ENCODE measurements at regions not wholly inside any gene's neighbourhood (a gene's known extent, or its start where the extent isn't known, plus 50 kb on each side); places are given as distances from the start of the nearest gene placed in this dataset.

DNA sequence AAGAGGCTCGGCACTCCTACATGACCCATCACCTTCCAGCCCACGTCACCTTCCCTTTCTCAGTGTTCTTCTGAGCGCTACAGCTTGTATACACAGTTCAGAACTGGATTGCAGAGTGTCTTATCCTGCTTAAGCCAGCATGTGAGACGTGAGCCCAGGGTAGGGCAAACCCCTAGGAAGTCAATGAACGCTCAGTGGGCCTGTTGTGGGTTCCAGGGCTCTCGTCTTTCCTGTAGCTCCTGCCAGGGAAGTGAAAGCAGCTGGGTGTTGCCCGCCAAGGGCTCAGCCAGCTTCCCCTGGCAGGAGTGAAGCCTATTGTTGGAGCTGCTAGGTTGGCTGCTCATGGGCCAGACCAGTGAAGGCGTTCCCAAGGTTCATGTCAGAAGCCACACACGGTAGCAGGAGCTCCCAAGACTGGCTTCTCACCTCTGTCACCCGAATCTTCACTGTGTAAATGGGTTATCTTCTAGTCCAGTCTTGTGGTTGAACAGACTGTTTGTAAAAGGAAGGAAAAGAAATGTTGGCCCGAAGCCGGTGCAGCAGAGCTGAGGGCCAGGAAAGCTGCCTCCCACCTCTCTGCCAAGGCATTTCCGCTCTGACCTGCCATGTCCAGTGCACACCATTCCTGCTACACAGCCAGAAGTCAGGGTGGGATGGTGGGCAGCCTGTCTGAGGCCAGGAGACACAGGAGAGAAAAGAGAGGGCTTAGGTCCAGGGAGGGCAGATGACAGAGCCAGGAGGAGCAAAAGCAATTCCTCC is 69.6 kb upstream of the RMDN2 start:
- no peak for DNase-seq (ENCODE audit: insufficient read length, low spot score)
- no peak for FAIRE-seq
- TF ChIP-seq POLR2A (IDR thresholded peaks at IDR 0.05; ENCODE audit: low read depth, low read length): no peak

DNA sequence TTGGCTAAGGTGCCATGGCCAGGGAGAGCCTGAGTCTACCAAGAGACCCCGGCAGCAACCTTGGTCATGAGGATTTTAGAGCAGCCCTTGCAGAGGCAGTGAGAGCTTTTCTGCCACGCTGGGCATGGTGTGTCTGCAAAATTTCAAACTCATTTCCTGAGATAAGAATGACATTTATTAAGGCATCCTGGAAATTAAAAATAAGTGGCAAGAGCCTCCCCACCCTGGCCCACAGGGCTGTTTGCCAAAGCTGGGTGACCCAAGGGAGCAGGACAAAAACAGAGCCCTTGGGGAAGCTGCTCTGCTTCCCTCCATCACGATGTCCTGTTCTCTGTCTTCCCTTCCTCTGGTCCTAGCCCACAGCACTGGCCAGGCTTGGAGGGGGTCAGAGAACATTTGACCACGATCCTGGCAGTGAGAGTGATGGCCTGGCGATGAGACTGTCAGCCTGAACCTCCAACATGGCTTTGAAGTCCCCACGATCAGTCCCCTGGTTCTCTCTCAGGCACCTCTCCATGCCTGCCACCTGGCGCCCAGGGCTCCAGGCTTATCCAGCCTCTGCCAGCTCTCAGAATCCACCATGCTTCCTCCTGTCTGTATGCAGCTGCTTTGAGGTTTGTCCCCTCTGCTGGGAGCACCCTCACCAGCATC is 68.9 kb upstream of the RMDN2 start:
- no peak for DNase-seq (ENCODE audit: insufficient read length, low spot score)
- no peak for TF ChIP-seq POLR2A (IDR thresholded peaks at IDR 0.05; ENCODE audit: low read depth, low read length)
- no peak for FAIRE-seq

- FAIRE-seq (no peak), DNase-seq (ENCODE audit: insufficient read length, low spot score) (no peak)
- no peak for TF ChIP-seq POLR2A (IDR thresholded peaks at IDR 0.05; ENCODE audit: low read depth, low read length)
These were observed 67.3 kb upstream of the RMDN2 start for GRCh38 chr2:37857575-37858399.

DNA sequence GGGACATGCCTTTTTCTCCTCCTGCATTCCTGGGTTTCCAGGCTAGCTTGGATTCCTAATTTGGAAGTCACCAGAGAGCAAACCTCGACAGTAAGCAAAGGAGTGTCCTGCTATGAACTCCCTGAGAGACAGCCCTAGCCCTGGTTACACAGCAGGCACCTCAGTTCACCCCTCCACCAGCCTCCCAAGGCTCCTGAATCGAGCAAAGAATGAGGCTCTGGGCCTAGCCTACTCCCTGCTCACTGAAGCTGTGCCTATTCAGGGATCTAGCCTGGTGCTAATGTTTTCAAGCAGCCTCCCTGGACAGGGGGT is 66.7 kb upstream of the RMDN2 start:
- no peak for TF ChIP-seq POLR2A (IDR thresholded peaks at IDR 0.05; ENCODE audit: low read depth, low read length)
- FAIRE-seq (no peak), DNase-seq (ENCODE audit: insufficient read length, low spot score) (peak; percentile 10)

DNA sequence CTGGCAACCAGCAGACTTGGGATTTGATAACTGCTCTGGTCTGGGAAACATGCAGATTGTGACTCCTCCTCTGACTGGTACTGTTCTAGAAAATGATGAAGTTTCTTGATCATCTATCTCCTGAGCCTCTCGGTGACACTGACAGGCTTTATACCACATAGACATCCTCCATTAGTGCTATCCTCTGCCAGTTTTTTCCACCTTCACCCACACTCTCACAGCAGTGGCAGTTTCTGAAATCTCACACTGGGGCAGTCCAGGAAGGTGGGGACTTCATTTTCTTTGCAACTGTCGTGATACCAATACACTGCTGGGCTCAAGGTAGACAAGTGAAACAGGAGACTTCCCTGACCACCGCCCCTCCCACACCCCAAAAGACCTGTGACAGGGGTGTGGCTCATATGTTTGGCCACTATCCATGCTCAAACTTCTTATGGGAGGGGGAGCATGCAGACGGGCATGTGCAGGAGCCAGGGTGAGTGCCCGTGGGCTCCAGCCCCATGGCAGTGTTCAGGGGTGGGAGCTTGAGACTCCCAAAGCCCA is 66.3 kb upstream of the RMDN2 start:
- DNase-seq (ENCODE audit: insufficient read length, low spot score) (no peak), FAIRE-seq (no peak)
- no peak for TF ChIP-seq POLR2A (IDR thresholded peaks at IDR 0.05; ENCODE audit: low read depth, low read length)

- TF ChIP-seq POLR2A (IDR thresholded peaks at IDR 0.05; ENCODE audit: low read depth, low read length): no peak
- FAIRE-seq (no peak), DNase-seq (ENCODE audit: insufficient read length, low spot score) (no peak)
These were observed 62.5 kb upstream of the RMDN2 start for GRCh38 chr2:37862620-37863019.

DNA sequence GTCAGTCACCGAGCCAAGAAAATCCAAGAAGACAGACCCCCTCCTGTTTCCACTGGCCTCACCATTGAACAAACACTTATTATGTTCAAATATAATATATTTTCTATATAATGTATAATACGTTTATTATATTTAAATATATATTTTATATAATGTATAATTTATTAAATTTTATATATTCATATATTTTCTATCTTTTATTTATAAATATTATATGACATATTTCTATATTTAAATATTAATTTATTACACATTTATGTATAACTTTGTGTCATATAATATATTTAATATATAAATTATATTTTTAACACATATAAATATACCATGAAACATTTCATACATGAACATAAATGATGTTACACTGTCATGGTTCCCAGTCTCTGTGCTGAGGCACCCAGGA is 60.9 kb upstream of the RMDN2 start:
- no peak for TF ChIP-seq POLR2A (IDR thresholded peaks at IDR 0.05; ENCODE audit: low read depth, low read length)
- FAIRE-seq: no peak
- DNase-seq (ENCODE audit: insufficient read length, low spot score): no peak

DNA sequence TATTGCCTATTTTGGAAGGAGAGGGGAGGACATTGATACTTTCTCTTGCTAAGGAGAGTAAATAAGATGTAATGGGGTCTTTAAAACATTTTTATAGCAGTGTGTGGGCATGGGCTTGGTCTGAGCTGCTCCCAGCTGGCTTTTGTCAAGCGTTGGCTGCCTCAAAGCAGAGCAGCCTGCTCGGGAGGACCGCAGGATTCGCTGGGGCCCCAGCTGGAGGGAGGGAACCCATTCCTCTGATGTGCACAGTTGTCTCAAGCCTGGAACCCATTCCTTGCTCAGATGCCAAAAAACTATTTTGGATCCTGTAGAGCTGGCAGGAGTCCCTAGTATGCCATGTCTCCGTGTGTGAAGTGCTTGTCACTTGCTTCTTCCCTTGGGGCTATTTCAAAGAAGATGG is 59.4 kb upstream of the RMDN2 start:
- no peak for FAIRE-seq
- TF ChIP-seq POLR2A (IDR thresholded peaks at IDR 0.05; ENCODE audit: low read depth, low read length): no peak
- DNase-seq (ENCODE audit: insufficient read length, low spot score): no peak

- DNase-seq (ENCODE audit: insufficient read length, low spot score) (no peak), FAIRE-seq (no peak)
- no peak for TF ChIP-seq POLR2A (IDR thresholded peaks at IDR 0.05; ENCODE audit: low read depth, low read length)
These were observed 58.7 kb upstream of the RMDN2 start for GRCh38 chr2:37866171-37866934.

GRCh38 chr2:37867166-37867565 is 57.9 kb upstream of the RMDN2 start:
- no peak for FAIRE-seq
- no peak for TF ChIP-seq POLR2A (IDR thresholded peaks at IDR 0.05; ENCODE audit: low read depth, low read length)
- no peak for DNase-seq (ENCODE audit: insufficient read length, low spot score)

- TF ChIP-seq POLR2A (IDR thresholded peaks at IDR 0.05; ENCODE audit: low read depth, low read length): no peak
- FAIRE-seq (no peak), DNase-seq (ENCODE audit: insufficient read length, low spot score) (no peak)
These were observed 56.2 kb upstream of the RMDN2 start for GRCh38 chr2:37868866-37869265.

DNA sequence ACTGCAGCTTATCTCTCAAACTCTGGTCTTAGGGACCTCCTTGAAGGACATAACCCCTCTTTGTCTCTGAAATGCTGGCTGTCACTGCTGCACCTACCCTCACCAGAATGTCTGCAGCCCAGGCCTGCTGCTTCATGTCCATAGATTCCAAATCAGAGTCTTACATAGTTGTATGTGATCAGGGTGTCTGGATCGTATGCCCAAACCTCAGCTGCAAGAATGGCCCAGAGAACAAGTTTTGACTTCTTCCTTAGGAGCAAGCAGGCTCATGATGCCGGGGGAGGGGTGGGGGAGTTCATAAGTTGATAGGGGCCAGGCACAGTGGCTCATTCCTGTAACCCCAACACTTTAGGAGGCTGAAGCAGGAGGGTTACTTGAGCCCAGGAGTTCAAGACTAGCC is 55.8 kb upstream of the RMDN2 start:
- DNase-seq (ENCODE audit: insufficient read length, low spot score): no peak
- TF ChIP-seq POLR2A (IDR thresholded peaks at IDR 0.05; ENCODE audit: low read depth, low read length): no peak
- FAIRE-seq: no peak

- FAIRE-seq (no peak), DNase-seq (ENCODE audit: insufficient read length, low spot score) (no peak)
- TF ChIP-seq POLR2A (IDR thresholded peaks at IDR 0.05; ENCODE audit: low read depth, low read length): no peak
These were observed 55.3 kb upstream of the RMDN2 start for GRCh38 chr2:37869771-37870170.

DNA sequence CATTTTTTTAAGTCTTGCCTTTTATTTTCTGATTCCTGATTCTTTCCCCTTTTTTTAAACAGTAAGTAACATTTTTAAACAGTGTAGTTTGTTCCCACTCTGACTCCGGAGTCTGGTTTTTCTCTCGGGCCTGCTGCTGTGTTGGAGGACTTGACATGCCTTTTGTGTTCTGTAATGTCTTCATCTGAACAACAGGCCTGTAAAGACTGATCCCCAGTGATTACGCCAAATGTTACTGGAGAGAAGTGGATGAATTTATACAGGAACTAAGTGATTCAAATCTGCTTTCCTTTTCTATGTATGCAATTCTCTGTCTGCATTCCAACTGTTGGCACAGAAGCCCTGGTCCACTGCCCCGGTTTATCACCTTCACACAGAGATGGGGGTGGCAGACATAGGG is 54.3 kb upstream of the RMDN2 start:
- TF ChIP-seq POLR2A (IDR thresholded peaks at IDR 0.05; ENCODE audit: low read depth, low read length): no peak
- FAIRE-seq (no peak), DNase-seq (ENCODE audit: insufficient read length, low spot score) (no peak)

Measured in H54 (cell line).